RWPE1 (cell line): ENCODE measurements at regions not wholly inside any gene's neighbourhood (a gene's known extent, or its start where the extent isn't known, plus 50 kb on each side); places are given as distances from the start of the nearest gene placed in this dataset.

Source experiments
- CTCF ChIA-PET: fragments of 350-600 bp; sonication (Branson Sonifier 250); formaldehyde crosslinking; extraction: SDS; loops from one replicate; lab custom pipeline; 2021; lab: Yijun Ruan, JAX
- POLR2A ChIA-PET: fragments of 400-600 bp; formaldehyde crosslinking; extraction: SDS; loops from one replicate; lab custom pipeline; 2020; ENCODE audit warnings: antibody characterized with exemption; ENCODE audit not compliant: low non-redundant PET; lab: Yijun Ruan, JAX
- DNase-seq: peaks from one replicate; pipeline ENCODE4 v3.0.0; 2012; ENCODE audit warnings: low spot score
- H3K27ac ChIP-seq: fragments of 450-650 bp; 2 replicates; pipeline ENCODE4 v1.5.1; 2017
- TF ChIP-seq, protein P1 (sequence below): fragments of 450-650 bp; conservative IDR thresholded peaks from 2 replicates; pipeline ENCODE4 v1.5.1; 2017; ENCODE audit warnings: low read depth, mild to moderate bottlenecking

- no peak overlapping the region for H3K27ac ChIP-seq
- POLR2A ChIA-PET = no interaction called here
- TF ChIP-seq, protein P1, sequence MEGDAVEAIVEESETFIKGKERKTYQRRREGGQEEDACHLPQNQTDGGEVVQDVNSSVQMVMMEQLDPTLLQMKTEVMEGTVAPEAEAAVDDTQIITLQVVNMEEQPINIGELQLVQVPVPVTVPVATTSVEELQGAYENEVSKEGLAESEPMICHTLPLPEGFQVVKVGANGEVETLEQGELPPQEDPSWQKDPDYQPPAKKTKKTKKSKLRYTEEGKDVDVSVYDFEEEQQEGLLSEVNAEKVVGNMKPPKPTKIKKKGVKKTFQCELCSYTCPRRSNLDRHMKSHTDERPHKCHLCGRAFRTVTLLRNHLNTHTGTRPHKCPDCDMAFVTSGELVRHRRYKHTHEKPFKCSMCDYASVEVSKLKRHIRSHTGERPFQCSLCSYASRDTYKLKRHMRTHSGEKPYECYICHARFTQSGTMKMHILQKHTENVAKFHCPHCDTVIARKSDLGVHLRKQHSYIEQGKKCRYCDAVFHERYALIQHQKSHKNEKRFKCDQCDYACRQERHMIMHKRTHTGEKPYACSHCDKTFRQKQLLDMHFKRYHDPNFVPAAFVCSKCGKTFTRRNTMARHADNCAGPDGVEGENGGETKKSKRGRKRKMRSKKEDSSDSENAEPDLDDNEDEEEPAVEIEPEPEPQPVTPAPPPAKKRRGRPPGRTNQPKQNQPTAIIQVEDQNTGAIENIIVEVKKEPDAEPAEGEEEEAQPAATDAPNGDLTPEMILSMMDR = no peak
- CTCF ChIA-PET = interaction anchor here (0.6 kb wide), 2 partner anchors 16 to 281 kb away, joined by 3 to 9 read pairs; no protein-coding TSS in a partner anchor
- DNase-seq = no peak
Observed at GRCh38 chr4:103307453-103308247, 109.5 kb upstream of the CENPE start.

GRCh38 chr4:103306870-103307375 lies 108.8 kb upstream of the CENPE start:
- TF ChIP-seq, protein P1 = no peak
- no peak for DNase-seq
- ChIA-PET CTCF (interaction anchor here (0.6 kb wide), 1 partner anchor 282 kb away, joined by 9 read pairs; no protein-coding TSS in a partner anchor), POLR2A (no interaction called here)
- H3K27ac ChIP-seq = no peak overlapping the region

GRCh38 chr4:103305355-103305754 lies 107.2 kb upstream of the CENPE start:
- DNase-seq = no peak
- ChIA-PET CTCF (no interaction called here), POLR2A (no interaction called here)
- TF ChIP-seq, protein P1 = no peak
- no peak overlapping the region for H3K27ac ChIP-seq

GRCh38 chr4:103303011-103303410 lies 104.9 kb upstream of the CENPE start:
- TF ChIP-seq, protein P1 = no peak
- CTCF ChIA-PET = no interaction called here
- POLR2A ChIA-PET = no interaction called here
- H3K27ac ChIP-seq = no peak overlapping the region
- DNase-seq = peak; percentile 33

DNA sequence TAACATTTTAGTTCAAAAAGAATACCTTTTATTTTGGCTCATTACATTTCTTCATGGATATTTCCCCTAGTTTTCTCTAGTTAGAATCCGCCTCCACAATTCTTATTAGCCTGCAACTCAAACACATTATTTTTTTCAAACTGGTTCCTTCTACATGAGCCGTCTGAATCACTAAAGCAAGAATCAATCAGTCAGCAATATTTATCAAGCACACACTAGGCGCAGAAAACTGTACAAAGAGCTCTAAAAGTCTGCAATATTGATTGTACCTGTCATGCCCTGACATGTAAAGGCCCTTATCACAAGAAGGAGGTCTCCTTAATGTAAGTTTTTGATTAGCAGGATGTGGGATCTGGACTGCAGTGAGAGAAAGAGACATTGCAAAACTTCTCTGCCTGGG lies 94.8 kb upstream of the CENPE start:
- TF ChIP-seq, protein P1 = no peak
- ChIA-PET CTCF (interaction anchor here (0.5 kb wide), 1 partner anchor 1159 kb away, joined by 4 read pairs; no protein-coding TSS in a partner anchor), POLR2A (no interaction called here)
- no peak overlapping the region for H3K27ac ChIP-seq
- DNase-seq = no peak

DNA sequence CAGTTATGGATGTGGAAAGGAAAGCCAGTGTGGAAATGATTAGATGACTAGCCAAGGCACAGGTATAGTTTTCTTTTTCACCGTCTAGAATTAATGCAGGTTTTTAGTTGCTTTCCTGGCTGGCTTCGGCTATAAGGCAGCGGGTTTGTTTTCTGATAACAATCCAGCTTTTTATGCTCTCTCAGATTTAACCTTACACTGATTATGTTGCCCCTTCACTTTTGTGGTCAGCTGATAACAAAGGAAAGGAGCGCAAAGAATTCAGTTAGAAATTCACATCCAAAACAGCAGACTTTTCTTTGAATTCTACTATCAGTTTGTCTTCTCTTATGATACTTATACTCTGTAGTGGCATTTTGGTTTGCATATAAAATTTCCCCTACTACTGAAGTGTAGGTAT lies 94.2 kb upstream of the CENPE start:
- TF ChIP-seq, protein P1 = no peak
- H3K27ac ChIP-seq = no peak overlapping the region
- POLR2A ChIA-PET = no interaction called here
- no peak for DNase-seq
- CTCF ChIA-PET = no interaction called here
